ENCODE measurements at regions not wholly inside any gene's neighbourhood (a gene's known extent, or its start where the extent isn't known, plus 50 kb on each side); places are given as distances from the start of the nearest gene placed in this dataset.

DNA sequence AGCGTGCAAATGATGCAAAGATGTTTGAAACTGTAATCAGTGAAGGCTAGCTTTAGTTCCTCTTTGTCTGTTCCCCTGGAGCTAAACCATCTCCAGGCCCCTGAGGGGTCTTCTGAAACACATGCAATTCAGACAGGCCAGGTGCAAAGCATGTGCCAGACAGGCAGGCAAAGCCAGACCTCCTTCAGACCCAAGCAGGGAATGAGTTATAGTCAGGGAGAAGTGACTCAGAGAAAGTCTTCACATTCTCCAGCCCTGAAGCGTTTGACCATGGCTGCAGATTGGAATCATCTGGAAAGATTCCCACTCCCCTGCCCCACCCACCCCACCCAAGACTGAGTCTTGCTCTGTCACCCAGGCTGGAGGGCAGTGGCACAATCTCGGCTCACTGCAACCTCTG is 187.0 kb upstream of the ISX start:
- ChIA-PET POLR2A (no interaction called here), CTCF (no interaction called here)
- Histone ChIP-seq H3K27ac (ENCODE audit: low read depth, low read length) (no peak overlapping the region), H3K36me3 (ENCODE audit: insufficient read depth, low read length) (no peaks in the 10 kb centered on the region), H3K4me1 (ENCODE audit: insufficient read depth, low read length) (no peaks in the 10 kb centered on the region), H3K9me3 (ENCODE audit: low read length) (no peaks in the 10 kb centered on the region), H3K27me3 (ENCODE audit: insufficient read depth, low read length, poor library complexity, severe bottlenecking) (no peaks in the 10 kb centered on the region), H3K4me3 (ENCODE audit: low read length) (no peak overlapping the region)
- no peak overlapping the region for H3K27ac Mint-ChIP-seq
- no peak overlapping the region for H3K4me3 Mint-ChIP-seq
- peaks cover 0 to under 1% of the 10 kb centered on the region in 2 donors for H3K27me3 Mint-ChIP-seq
- H3K36me3 Mint-ChIP-seq, result no peaks in the 10 kb centered on the region
- H3K4me1 Mint-ChIP-seq, result no peaks in the 10 kb centered on the region
- peaks cover 0 to 3% (median 0%) of the 10 kb centered on the region in 5 donors for H3K9me3 Mint-ChIP-seq
- DNase-seq, result no peak

DNA sequence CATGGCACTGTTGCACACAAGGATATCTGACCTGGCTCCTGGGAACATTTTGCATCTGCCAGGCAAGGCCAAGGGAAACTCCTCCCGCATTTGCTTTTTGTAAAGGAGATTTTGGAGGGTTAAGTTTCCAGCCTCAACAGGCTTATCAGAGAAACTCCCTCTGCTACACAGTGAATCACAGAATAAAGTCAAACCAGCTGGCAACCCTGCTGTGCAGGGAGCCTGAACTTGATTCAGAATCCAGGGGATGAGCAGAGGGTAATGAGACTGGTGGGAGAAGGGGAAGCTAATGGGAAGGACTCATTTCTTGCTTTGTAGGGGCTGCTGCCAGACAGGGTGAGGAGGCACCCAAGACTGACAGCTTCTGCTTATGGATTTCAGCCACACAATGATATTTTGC is 185.3 kb upstream of the ISX start:
- no peak overlapping the region for H3K27ac Mint-ChIP-seq
- H3K36me3 ChIP-seq (ENCODE audit: insufficient read depth, low read length), result no peaks in the 10 kb centered on the region
- H3K4me3 ChIP-seq (ENCODE audit: low read length), result no peak overlapping the region
- peaks cover 0 to 3% (median 0%) of the 10 kb centered on the region in 5 donors for H3K9me3 Mint-ChIP-seq
- no peaks in the 10 kb centered on the region for H3K4me1 ChIP-seq (ENCODE audit: insufficient read depth, low read length)
- H3K27me3 Mint-ChIP-seq, result peaks cover 0 to 8% of the 10 kb centered on the region in 2 donors
- no peak overlapping the region for H3K4me3 Mint-ChIP-seq
- ChIA-PET POLR2A (no interaction called here), CTCF (no interaction called here)
- H3K36me3 Mint-ChIP-seq, result no peaks in the 10 kb centered on the region
- no peak overlapping the region for H3K27ac ChIP-seq (ENCODE audit: low read depth, low read length)
- DNase-seq, result no peak
- no peaks in the 10 kb centered on the region for H3K9me3 ChIP-seq (ENCODE audit: low read length)
- H3K4me1 Mint-ChIP-seq, result no peaks in the 10 kb centered on the region
- H3K27me3 ChIP-seq (ENCODE audit: insufficient read depth, low read length, poor library complexity, severe bottlenecking), result no peaks in the 10 kb centered on the region

DNA sequence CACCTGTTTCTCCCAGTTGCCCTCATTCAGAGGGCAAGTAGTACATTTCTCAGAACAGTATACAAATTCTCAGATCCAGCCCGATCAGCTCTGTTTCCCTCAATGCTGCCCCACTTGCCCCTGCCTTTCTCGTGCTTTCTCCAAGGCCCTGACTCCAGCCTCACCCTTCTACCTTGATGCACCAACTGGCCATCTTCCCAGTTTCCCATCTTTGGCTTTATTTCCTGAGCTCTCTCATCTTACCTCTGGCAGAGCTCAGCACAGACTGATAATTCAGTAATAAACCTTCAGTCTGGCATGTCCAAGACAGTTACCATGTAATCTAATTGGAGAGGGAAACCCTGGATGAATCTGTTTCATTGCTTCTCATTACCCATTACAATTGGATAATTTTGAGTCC is 184.5 kb upstream of the ISX start:
- CTCF ChIA-PET, result no interaction called here

DNA sequence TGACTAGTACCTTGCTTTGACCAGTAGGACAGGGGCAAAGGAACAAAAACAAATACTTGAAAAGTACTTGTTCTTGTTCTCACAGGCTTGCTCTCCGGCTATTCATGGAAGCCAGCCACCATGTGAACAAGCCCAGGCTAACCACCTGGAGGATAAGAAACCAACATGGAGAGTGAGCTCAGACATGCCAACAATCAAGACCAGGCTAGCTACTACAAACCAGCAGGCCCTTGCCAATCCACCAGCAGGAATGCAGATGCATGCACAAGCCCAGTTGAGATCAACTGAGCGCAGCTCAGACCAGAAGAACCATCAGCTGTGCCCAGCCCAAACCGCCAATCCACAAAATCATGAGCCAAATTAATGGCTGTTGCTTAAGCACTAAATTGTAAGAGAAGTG is 180.1 kb upstream of the ISX start:
- CTCF ChIA-PET, result no interaction called here
- H3K27me3 Mint-ChIP-seq, result peaks cover 3 to 8% of the 10 kb centered on the region in 2 donors
- Histone ChIP-seq H3K9me3 (ENCODE audit: low read length) (no peaks in the 10 kb centered on the region), H3K4me1 (ENCODE audit: insufficient read depth, low read length) (no peaks in the 10 kb centered on the region), H3K27ac (ENCODE audit: low read depth, low read length) (no peak overlapping the region), H3K36me3 (ENCODE audit: insufficient read depth, low read length) (no peaks in the 10 kb centered on the region), H3K27me3 (ENCODE audit: insufficient read depth, low read length, poor library complexity, severe bottlenecking) (no peaks in the 10 kb centered on the region), H3K4me3 (ENCODE audit: low read length) (no peak overlapping the region)
- H3K27ac Mint-ChIP-seq, result no peak overlapping the region
- peaks cover under 1 to 13% (median 3%) of the 10 kb centered on the region in 5 donors for H3K9me3 Mint-ChIP-seq
- no peak for DNase-seq
- no peak overlapping the region for H3K4me3 Mint-ChIP-seq
- H3K36me3 Mint-ChIP-seq, result no peaks in the 10 kb centered on the region
- POLR2A ChIA-PET, result no interaction called here
- H3K4me1 Mint-ChIP-seq, result no peaks in the 10 kb centered on the region

More for the DNA sequence above, 184.5 kb upstream of the ISX start:
- H3K4me3 ChIP-seq (ENCODE audit: low read length), result no peak overlapping the region
- H3K36me3 ChIP-seq (ENCODE audit: insufficient read depth, low read length), result no peaks in the 10 kb centered on the region
- POLR2A ChIA-PET, result no interaction called here
- H3K9me3 ChIP-seq (ENCODE audit: low read length), result no peaks in the 10 kb centered on the region
- Mint-ChIP-seq H3K4me3 (no peak overlapping the region), H3K27ac (no peak overlapping the region), H3K36me3 (no peaks in the 10 kb centered on the region), H3K4me1 (no peaks in the 10 kb centered on the region), H3K27me3 (peaks cover 3 to 8% of the 10 kb centered on the region in 2 donors), H3K9me3 (peaks cover 0 to 3% (median 0%) of the 10 kb centered on the region in 5 donors)
- no peak overlapping the region for H3K27ac ChIP-seq (ENCODE audit: low read depth, low read length)
- no peak for DNase-seq
- H3K27me3 ChIP-seq (ENCODE audit: insufficient read depth, low read length, poor library complexity, severe bottlenecking), result no peaks in the 10 kb centered on the region
- H3K4me1 ChIP-seq (ENCODE audit: insufficient read depth, low read length), result no peaks in the 10 kb centered on the region

DNA sequence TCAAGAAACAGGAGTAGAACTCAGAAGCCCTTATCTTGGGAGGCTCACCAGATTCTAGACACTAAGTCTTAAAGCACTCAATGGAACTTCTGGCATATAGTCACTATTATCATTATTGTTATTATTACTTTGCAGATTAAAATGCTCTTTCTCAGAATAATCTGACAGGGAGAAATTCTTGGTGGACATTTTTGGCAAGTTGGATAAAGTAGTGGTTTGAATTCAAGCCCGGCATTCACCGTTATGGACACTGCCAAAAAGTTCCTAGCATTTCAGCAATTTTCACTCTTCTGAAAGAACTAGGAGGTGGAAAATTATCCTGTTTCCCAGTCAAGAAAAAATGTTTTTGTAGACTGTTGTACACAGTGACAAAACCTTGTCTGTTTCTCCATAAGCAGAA is 179.6 kb upstream of the ISX start:
- Histone ChIP-seq H3K27me3 (ENCODE audit: insufficient read depth, low read length, poor library complexity, severe bottlenecking) (no peaks in the 10 kb centered on the region), H3K27ac (ENCODE audit: low read depth, low read length) (no peak overlapping the region), H3K9me3 (ENCODE audit: low read length) (no peaks in the 10 kb centered on the region), H3K4me3 (ENCODE audit: low read length) (no peak overlapping the region), H3K4me1 (ENCODE audit: insufficient read depth, low read length) (no peaks in the 10 kb centered on the region), H3K36me3 (ENCODE audit: insufficient read depth, low read length) (no peaks in the 10 kb centered on the region)
- Mint-ChIP-seq H3K4me3 (no peak overlapping the region), H3K27me3 (peaks cover 3 to 8% of the 10 kb centered on the region in 2 donors), H3K4me1 (no peaks in the 10 kb centered on the region), H3K27ac (no peak overlapping the region), H3K9me3 (peaks cover 3 to 17% (median 8%) of the 10 kb centered on the region in 5 donors), H3K36me3 (no peaks in the 10 kb centered on the region)
- ChIA-PET CTCF (no interaction called here), POLR2A (no interaction called here)
- DNase-seq, result no peak

DNA sequence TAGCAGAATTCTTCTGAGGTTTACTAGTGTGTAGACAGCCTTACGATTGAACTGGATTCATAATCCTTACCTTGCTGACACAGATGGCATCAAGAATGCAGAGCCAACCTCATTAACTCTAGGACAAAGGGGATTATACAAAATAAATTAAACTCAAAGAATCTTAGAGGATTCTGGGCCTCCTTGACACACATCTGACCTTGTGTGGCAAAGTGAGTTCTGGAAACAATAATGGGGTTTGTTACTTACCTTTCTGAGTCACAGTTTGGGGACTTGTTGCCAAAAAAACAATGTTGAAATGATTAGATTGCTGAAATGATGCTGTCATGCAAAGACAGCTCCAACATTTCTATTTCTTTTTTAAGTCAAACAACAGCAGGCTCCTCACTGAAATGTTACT is 179.1 kb upstream of the ISX start:
- H3K36me3 Mint-ChIP-seq, result no peaks in the 10 kb centered on the region
- H3K9me3 Mint-ChIP-seq, result peaks cover 3 to 21% (median 8%) of the 10 kb centered on the region in 5 donors
- POLR2A ChIA-PET, result no interaction called here
- Histone ChIP-seq H3K27me3 (ENCODE audit: insufficient read depth, low read length, poor library complexity, severe bottlenecking) (no peaks in the 10 kb centered on the region), H3K27ac (ENCODE audit: low read depth, low read length) (no peak overlapping the region), H3K36me3 (ENCODE audit: insufficient read depth, low read length) (no peaks in the 10 kb centered on the region), H3K4me3 (ENCODE audit: low read length) (no peak overlapping the region), H3K4me1 (ENCODE audit: insufficient read depth, low read length) (no peaks in the 10 kb centered on the region), H3K9me3 (ENCODE audit: low read length) (no peaks in the 10 kb centered on the region)
- H3K4me3 Mint-ChIP-seq, result no peak overlapping the region
- CTCF ChIA-PET, result no interaction called here
- H3K27me3 Mint-ChIP-seq, result peaks cover 3 to 8% of the 10 kb centered on the region in 2 donors
- no peak for DNase-seq
- H3K4me1 Mint-ChIP-seq, result no peaks in the 10 kb centered on the region
- no peak overlapping the region for H3K27ac Mint-ChIP-seq

DNA sequence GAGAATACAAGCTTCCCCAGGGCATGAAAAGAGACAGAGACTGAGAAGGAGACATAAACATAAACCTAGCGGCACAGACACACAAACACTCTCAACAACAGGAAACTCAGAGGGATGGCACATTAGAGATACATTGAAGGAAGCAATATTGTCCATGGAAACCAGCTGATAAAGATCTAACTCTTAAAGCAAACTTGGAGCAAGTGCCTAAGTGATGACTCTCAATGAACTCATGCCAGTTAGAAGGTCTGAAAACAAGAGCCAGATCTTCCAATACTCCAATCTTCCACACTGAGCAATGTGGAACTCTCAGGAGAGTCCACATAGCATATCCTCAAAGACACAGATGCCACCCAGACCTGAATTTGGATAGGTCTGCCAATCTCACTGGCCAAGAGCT is 168.8 kb upstream of the ISX start:
- CTCF ChIA-PET, result no interaction called here

DNA sequence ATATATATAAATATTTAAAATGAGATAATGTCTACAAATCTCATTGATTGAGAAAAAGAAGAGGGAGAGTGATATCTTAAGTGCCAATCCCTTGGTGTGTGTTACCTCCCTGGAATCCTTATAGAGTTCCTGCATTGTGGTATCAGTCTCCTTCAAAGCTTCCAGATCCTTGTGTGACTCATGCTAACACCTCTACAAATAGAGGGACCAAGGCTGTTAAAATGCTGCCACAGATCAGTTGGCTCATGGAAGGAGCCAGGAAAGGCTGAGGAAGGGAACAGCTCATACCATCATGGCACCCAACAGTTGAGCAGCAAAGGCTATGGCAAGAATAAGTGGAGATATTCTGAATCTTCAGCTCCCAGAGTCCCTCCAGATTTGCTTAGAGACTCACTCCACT is 163.6 kb upstream of the ISX start:
- Mint-ChIP-seq H3K4me3 (no peak overlapping the region), H3K4me1 (no peaks in the 10 kb centered on the region), H3K9me3 (no peaks in the 10 kb centered on the region), H3K36me3 (no peaks in the 10 kb centered on the region), H3K27ac (no peak overlapping the region), H3K27me3 (peaks cover 4% of the 10 kb centered on the region in 2 donors)
- POLR2A ChIA-PET, result no interaction called here
- Histone ChIP-seq H3K9me3 (ENCODE audit: low read length) (no peaks in the 10 kb centered on the region), H3K36me3 (ENCODE audit: insufficient read depth, low read length) (no peaks in the 10 kb centered on the region), H3K27me3 (ENCODE audit: insufficient read depth, low read length, poor library complexity, severe bottlenecking) (no peaks in the 10 kb centered on the region), H3K27ac (ENCODE audit: low read depth, low read length) (no peak overlapping the region), H3K4me1 (ENCODE audit: insufficient read depth, low read length) (no peaks in the 10 kb centered on the region), H3K4me3 (ENCODE audit: low read length) (no peak overlapping the region)
- CTCF ChIA-PET, result no interaction called here
- DNase-seq, result no peak

More for the DNA sequence above, 168.8 kb upstream of the ISX start:
- H3K27ac ChIP-seq (ENCODE audit: low read depth, low read length), result no peak overlapping the region
- H3K4me3 ChIP-seq (ENCODE audit: low read length), result no peak overlapping the region
- DNase-seq, result no peak
- Mint-ChIP-seq H3K4me3 (no peak overlapping the region), H3K9me3 (peaks cover 0 to 4% (median 2%) of the 10 kb centered on the region in 5 donors), H3K36me3 (no peaks in the 10 kb centered on the region), H3K4me1 (no peaks in the 10 kb centered on the region), H3K27me3 (peaks cover 4 to 10% of the 10 kb centered on the region in 2 donors), H3K27ac (no peak overlapping the region)
- POLR2A ChIA-PET, result no interaction called here
- no peaks in the 10 kb centered on the region for H3K9me3 ChIP-seq (ENCODE audit: low read length)
- no peaks in the 10 kb centered on the region for H3K36me3 ChIP-seq (ENCODE audit: insufficient read depth, low read length)
- no peaks in the 10 kb centered on the region for H3K4me1 ChIP-seq (ENCODE audit: insufficient read depth, low read length)
- no peaks in the 10 kb centered on the region for H3K27me3 ChIP-seq (ENCODE audit: insufficient read depth, low read length, poor library complexity, severe bottlenecking)

DNA sequence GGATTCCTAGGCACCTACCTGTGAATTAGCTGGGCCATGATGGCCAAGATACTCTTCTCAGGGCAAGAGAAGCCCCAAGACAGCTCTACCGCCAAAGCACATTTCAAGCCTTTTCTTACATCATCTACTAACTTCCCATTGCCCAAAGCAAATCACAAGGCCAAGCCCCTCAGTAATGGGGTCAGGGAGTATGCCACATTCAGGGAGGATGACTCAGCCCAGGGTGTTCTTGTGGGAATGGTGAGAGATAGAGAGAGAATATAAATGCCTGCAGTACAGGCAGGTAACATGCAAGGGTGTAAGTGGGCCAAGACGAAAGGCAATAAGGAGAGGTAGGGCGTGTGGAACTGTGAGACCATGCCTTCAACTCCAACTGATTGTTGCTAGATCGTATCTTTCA is 162.5 kb upstream of the ISX start:
- H3K4me1 ChIP-seq (ENCODE audit: insufficient read depth, low read length), result no peaks in the 10 kb centered on the region
- H3K27ac ChIP-seq (ENCODE audit: low read depth, low read length), result no peak overlapping the region
- H3K27me3 Mint-ChIP-seq, result peaks cover 2 to 8% of the 10 kb centered on the region in 2 donors
- ChIA-PET CTCF (interaction anchor here (0.6 kb wide), 1 partner anchor 15 kb away, joined by 3 read pairs; no protein-coding TSS in a partner anchor), POLR2A (no interaction called here)
- H3K36me3 Mint-ChIP-seq, result no peaks in the 10 kb centered on the region
- no peak overlapping the region for H3K4me3 ChIP-seq (ENCODE audit: low read length)
- DNase-seq, result no peak
- H3K9me3 Mint-ChIP-seq, result no peaks in the 10 kb centered on the region
- no peaks in the 10 kb centered on the region for H3K4me1 Mint-ChIP-seq
- no peak overlapping the region for H3K27ac Mint-ChIP-seq
- H3K27me3 ChIP-seq (ENCODE audit: insufficient read depth, low read length, poor library complexity, severe bottlenecking), result no peaks in the 10 kb centered on the region
- H3K9me3 ChIP-seq (ENCODE audit: low read length), result no peaks in the 10 kb centered on the region
- H3K4me3 Mint-ChIP-seq, result no peak overlapping the region
- no peaks in the 10 kb centered on the region for H3K36me3 ChIP-seq (ENCODE audit: insufficient read depth, low read length)
